ENCODE measurements at regions not wholly inside any gene's neighbourhood (a gene's known extent, or its start where the extent isn't known, plus 50 kb on each side); places are given as distances from the start of the nearest gene placed in this dataset.
"Not testable (repeated sequence)": the region's sequence is repeated elsewhere in the genome, so short reads cannot be mapped to it uniquely, and the experiment has no call there.

DNA sequence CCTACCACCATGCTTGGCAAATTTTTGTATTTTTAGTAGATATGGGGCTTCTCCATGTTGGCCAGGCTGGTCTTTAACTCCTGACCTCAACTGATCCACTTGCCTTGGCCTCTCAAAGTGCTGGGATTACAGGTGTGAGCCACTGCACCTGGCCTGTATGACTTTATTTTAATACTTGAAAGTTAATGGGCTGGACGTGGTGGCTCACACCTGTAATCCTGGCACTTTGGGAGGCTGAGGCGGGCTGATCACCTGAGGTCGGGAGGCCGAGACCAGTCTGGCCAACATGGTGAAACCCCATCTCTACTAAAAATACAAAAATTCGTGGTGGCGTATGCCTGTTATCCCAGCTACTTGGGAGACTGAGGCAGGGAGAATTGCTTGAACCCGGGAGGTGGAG, 105.9 kb upstream of the TPTE start:
- TF ChIP-seq ZFX (CRISPR knock-in tag; IDR thresholded peaks at IDR 0.05) = not testable (repeated sequence)
- TF ChIP-seq, protein P1, sequence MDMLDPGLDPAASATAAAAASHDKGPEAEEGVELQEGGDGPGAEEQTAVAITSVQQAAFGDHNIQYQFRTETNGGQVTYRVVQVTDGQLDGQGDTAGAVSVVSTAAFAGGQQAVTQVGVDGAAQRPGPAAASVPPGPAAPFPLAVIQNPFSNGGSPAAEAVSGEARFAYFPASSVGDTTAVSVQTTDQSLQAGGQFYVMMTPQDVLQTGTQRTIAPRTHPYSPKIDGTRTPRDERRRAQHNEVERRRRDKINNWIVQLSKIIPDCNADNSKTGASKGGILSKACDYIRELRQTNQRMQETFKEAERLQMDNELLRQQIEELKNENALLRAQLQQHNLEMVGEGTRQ (CRISPR knock-in tag; IDR thresholded peaks at IDR 0.05) = not testable (repeated sequence)
